Suprapubic skin (tissue), 4 donors: ENCODE measurements at regions not wholly inside any gene's neighbourhood (a gene's known extent, or its start where the extent isn't known, plus 50 kb on each side); places are given as distances from the start of the nearest gene placed in this dataset.

ENCODE experiments used
- EP300 ChIP-seq: sonication (generic); formaldehyde crosslinking; IDR thresholded peaks from one replicate; pipeline ENCODE4 v1.6.1; 2017; ENCODE audit warnings: antibody characterized with exemption
- POLR2A ChIP-seq, 2 donors: fragments of 450-650 bp; IDR thresholded peaks; one replicate each; pipeline ENCODE4 v1.6.1; 2017; ENCODE audit warnings: antibody characterized with exemption in 2 of 2, mild to moderate bottlenecking in 2 of 2, moderate library complexity in 2 of 2
- POLR2AphosphoS5 ChIP-seq, 3 donors: sonication (generic); formaldehyde crosslinking; IDR thresholded peaks; one replicate each; pipeline ENCODE4 v1.6.1; 2017; ENCODE audit warnings: antibody characterized with exemption in 3 of 3
- TF ChIP-seq, protein P1 (sequence below), 2 donors: fragments of 200-600 bp in 1 of 2; fragments of 450-650 bp in 1 of 2; sonication (generic) in 1 of 2; IDR thresholded peaks; one replicate each; pipeline ENCODE4 v1.5.1; 2016 to 2019; ENCODE audit warnings: antibody characterized with exemption in 2 of 2, mild to moderate bottlenecking in 1 of 2, moderate library complexity in 1 of 2

DNA sequence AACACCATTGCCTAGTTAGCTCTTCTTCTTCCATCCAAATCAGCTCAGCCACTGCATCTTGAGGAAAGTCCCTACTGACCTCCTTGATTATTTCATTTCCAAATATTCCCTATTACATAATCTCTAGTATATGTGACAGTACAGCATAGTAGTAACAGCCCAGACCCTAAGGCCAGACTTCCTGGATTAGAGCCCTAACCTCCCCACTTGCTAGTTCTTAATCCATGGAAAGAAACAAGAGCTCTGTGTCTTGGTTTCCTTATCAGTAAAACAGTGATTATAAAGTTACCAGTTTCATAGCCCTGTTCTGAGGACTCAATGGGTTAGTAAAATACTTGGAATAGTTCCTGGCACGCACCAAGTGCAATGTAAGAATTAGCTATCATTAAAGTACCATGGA lies 153.0 kb downstream of the RAP2A start:
- TF ChIP-seq, protein P1, sequence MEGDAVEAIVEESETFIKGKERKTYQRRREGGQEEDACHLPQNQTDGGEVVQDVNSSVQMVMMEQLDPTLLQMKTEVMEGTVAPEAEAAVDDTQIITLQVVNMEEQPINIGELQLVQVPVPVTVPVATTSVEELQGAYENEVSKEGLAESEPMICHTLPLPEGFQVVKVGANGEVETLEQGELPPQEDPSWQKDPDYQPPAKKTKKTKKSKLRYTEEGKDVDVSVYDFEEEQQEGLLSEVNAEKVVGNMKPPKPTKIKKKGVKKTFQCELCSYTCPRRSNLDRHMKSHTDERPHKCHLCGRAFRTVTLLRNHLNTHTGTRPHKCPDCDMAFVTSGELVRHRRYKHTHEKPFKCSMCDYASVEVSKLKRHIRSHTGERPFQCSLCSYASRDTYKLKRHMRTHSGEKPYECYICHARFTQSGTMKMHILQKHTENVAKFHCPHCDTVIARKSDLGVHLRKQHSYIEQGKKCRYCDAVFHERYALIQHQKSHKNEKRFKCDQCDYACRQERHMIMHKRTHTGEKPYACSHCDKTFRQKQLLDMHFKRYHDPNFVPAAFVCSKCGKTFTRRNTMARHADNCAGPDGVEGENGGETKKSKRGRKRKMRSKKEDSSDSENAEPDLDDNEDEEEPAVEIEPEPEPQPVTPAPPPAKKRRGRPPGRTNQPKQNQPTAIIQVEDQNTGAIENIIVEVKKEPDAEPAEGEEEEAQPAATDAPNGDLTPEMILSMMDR (IDR thresholded peaks at IDR 0.05), result no peak
- TF ChIP-seq POLR2AphosphoS5 (IDR thresholded peaks at IDR 0.05), result no peak
- no peak for TF ChIP-seq POLR2A (IDR thresholded peaks at IDR 0.05)
- no peak for TF ChIP-seq EP300
